HG03342 (cell line): ENCODE measurements at regions not wholly inside any gene's neighbourhood (a gene's known extent, or its start where the extent isn't known, plus 50 kb on each side); places are given as distances from the start of the nearest gene placed in this dataset.

Experiments
- ATAC-seq: cut with Tn5 transposase; IDR thresholded peaks from one replicate; pipeline ENCODE4 v1.9.1; 2021; ENCODE audit warnings: mild to moderate bottlenecking, moderate library complexity; ENCODE audit not compliant: unreplicated experiment

GRCh38 chr14:34069854-34070582, 119.1 kb upstream of the EGLN3 start:
- no peak for ATAC-seq

- no peak for ATAC-seq
These were observed 116.7 kb upstream of the EGLN3 start for GRCh38 chr14:34067587-34067986.

GRCh38 chr14:34065690-34066391, 115.0 kb upstream of the EGLN3 start:
- ATAC-seq, result no peak

- ATAC-seq, result no peak
These were observed 114.4 kb upstream of the EGLN3 start for GRCh38 chr14:34065236-34065635.

- ATAC-seq, result no peak
These were observed 113.5 kb upstream of the EGLN3 start for GRCh38 chr14:34064349-34064748.

- ATAC-seq, result no peak
These were observed 112.7 kb upstream of the EGLN3 start for GRCh38 chr14:34063470-34064164.

GRCh38 chr14:34063042-34063441, 112.2 kb upstream of the EGLN3 start:
- ATAC-seq, result no peak

- ATAC-seq, result no peak
These were observed 111.6 kb upstream of the EGLN3 start for GRCh38 chr14:34062353-34062973.

GRCh38 chr14:34060651-34060999, 109.8 kb upstream of the EGLN3 start:
- ATAC-seq, result no peak

- ATAC-seq, result peak; percentile 59
These were observed 109.2 kb upstream of the EGLN3 start for GRCh38 chr14:34059925-34060650.

- no peak for ATAC-seq
These were observed 108.4 kb upstream of the EGLN3 start for GRCh38 chr14:34059037-34059924.

- ATAC-seq, result no peak
These were observed 107.6 kb upstream of the EGLN3 start for GRCh38 chr14:34058510-34058909.

- ATAC-seq, result no peak
These were observed 105.2 kb upstream of the EGLN3 start for GRCh38 chr14:34056046-34056445.

GRCh38 chr14:34055157-34055950, 104.5 kb upstream of the EGLN3 start:
- no peak for ATAC-seq

- ATAC-seq, result no peak
These were observed 102.8 kb upstream of the EGLN3 start for GRCh38 chr14:34053666-34054065.

- no peak for ATAC-seq
These were observed 101.8 kb upstream of the EGLN3 start for GRCh38 chr14:34052658-34053014.

- peak; percentile 60 for ATAC-seq
These were observed 101.2 kb upstream of the EGLN3 start for GRCh38 chr14:34051966-34052657.

- no peak for ATAC-seq
These were observed 99.7 kb upstream of the EGLN3 start for GRCh38 chr14:34050606-34051005.

GRCh38 chr14:34049790-34050189, 98.9 kb upstream of the EGLN3 start:
- ATAC-seq, result no peak
